Fibroblast of skin of back (primary cell): ENCODE measurements at regions not wholly inside any gene's neighbourhood (a gene's known extent, or its start where the extent isn't known, plus 50 kb on each side); places are given as distances from the start of the nearest gene placed in this dataset.

Experiments used
- DNase-seq: peaks from one replicate; pipeline ENCODE4 v3.0.0-alpha.2; 2013

DNA sequence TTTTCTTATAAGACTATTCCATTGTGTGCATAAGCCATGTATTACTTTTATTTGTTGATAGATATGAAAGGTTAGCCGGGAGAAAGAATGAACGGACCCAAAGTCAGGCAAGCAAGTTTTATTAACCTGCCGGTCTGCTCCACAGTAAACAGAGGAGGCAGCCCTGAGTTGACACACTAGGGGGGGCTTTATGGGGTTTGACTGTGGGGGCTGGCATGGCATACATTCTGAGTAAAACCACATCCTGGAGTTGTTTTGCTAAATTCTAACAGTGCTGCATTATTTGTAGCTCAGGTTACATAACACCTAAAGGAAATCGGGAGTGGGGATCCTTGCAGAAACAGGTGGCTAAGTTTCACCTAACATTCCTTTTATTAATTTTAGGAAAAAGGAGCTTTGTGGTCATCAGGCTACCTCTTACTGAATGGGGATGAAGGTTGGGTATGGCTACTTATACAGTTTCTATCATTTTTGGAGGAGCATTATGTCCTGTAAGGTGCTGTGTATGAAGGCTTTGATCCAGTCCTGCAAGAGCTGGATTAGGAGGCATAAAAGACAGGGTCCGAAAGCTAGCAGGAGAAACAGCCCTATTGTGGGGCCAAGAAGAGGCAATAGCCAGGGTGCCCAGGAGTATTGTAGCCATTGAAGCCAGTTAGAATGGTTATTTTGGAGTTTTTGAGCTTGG lies 107.4 kb upstream of the USP9Y start:
- no peak for DNase-seq

DNA sequence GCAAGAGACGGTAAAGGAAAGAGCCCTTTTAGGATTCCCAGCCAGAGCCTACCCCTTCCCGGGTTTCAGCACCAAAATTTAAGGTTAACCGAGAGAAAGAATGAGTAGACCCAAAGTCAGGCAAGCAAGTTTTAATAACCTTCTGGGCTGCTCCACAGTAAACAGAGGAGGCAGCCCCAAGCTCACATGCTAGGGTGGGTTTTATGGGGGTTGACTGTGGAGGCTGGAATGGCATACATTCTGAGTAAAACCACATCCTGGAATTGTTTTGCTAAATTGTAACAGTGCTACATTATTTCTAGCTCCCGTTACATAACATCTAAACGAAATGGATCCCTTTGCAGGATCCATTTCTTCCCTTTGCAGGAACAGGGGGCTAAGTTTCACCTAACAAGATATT lies 102.2 kb upstream of the USP9Y start:
- DNase-seq = peak; percentile 32

DNA sequence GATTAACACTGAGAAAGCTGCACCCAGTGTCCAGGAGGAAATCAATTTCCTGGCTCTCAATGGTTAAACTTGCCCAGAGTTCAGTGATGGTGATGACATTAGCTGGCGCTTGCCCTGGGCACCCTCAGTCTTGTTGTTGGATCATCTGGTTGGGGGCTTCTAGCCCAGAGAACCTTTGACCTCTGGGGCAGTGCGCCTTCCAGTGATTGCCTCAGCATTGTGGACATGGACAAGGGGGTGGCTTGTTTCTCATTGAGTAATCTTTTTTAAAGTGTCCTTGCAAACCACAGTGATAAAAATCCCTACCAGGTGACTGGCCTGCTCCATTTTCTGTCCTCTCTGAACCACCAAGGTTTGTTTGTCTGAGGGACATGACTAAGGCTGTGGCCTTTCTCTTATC lies 95.6 kb upstream of the USP9Y start:
- no peak for DNase-seq

DNA sequence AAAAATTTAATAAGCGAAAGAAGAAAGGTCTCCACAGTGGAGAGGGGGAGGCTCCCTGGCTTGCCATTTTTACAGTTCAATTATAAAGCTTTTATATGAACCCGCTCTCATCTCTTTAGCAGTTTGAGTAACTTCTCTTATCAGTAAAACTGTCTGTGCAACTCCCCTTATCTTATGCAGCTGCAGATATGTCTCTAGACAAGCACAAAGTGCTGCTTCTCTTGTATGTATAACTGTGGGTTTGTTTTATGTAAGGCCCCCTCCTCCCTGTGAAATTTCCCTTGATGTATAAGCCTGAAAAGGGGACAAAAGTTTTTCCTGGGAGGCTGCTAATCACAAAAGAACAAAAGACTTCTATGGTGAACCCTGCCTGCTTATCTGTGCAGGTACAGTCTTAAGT lies 90.2 kb upstream of the USP9Y start:
- DNase-seq = no peak

DNA sequence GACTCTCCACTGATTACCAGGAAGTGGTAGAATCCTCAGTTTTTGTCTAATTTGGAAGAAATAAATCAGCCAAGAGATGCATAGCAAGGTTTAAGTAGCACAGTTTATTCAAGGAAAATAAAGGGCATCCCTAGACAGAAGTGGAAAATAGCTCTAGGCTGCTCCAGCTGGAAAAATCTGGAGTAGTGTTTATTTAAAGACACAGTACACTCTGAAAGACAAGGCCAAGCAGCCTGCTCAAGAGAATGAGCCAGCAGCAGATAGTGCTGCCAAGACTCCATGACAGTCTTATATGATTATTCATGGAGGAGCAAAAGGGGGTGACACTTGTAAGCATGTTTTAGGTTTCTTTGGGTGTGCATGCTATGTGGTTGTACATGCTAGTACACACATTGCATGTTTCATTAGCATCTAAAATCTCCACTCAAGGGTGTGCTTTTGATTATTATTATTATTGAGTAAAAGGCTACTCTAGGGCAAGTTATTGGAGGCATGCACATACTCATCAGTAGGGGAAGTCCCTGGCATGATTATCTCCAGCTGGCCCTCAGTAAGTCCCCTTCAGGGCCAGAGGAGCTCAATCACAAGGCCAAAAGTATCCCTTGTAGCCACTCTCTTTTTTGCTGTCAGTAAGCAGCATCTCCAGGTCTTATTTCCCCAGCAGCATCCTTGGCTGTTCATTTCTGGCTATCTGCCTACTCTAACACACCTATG lies 85.1 kb upstream of the USP9Y start:
- DNase-seq = peak; percentile 7

DNA sequence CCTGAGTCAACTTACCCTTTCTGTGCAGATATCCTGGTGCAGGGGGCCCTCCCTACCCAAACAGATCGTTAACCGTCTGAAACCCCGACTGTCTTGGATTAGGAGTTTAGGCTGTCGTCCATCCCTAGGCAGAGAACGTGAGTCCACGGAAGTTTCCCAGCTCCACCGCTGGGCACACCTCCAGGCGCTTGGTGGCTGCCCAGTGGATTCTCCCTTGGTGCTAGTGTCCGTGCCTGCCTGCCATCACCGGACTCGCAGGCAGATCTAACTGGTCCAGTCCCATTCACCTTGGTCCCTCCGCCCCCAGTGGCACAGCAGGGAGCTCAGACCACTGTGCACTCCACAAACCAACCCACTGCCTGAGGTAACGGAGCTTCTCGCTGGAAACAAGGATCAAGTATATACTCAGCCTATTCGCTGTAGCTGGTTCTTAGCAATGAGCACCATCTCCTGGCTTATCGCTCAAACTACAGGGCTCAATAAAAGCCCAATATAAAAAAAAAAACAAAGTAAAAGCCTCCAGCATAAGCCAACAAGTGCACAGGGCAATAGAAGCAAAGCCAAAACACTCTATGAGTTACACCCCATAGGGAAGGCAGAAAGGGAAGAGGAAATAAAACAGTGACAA lies 79.5 kb upstream of the USP9Y start:
- DNase-seq = peak; percentile 41

DNA sequence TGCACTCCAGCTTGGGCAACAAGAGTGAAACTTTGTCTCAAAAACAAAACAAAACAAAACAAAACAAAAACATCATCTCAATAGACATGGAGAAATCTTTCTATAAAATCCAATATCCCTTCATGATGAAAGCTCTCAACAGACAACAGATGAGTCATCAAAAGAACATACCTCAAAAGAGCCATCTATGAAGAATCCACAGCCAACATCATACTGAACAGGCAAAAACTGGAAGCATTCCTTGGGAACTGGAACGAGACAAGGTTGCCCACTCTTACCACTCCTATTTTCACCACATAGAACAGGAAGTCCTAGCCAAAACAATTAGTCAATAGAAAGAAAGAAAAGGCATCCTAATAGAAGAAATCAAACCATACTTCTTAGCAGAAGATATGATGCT lies 77.8 kb upstream of the USP9Y start:
- no peak for DNase-seq

DNA sequence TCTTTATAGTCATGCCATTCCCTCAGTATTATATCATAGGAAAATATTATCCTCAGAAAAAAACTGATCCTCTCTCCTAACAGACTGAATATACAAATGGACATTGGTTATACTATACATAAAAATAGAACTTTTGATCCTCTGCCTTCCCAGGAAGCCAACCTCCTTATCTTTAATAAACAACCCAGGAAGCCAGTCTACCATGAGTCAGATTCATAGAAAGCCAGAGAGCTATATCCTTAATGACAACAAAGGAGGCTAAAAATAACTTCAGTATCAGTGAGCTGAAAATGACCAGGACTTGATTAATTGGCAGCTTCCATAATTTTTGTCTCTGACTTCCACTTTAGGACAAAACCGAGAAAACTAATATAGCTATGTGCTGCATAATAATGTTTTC lies 58.0 kb upstream of the USP9Y start:
- peak; percentile 75 for DNase-seq

DNA sequence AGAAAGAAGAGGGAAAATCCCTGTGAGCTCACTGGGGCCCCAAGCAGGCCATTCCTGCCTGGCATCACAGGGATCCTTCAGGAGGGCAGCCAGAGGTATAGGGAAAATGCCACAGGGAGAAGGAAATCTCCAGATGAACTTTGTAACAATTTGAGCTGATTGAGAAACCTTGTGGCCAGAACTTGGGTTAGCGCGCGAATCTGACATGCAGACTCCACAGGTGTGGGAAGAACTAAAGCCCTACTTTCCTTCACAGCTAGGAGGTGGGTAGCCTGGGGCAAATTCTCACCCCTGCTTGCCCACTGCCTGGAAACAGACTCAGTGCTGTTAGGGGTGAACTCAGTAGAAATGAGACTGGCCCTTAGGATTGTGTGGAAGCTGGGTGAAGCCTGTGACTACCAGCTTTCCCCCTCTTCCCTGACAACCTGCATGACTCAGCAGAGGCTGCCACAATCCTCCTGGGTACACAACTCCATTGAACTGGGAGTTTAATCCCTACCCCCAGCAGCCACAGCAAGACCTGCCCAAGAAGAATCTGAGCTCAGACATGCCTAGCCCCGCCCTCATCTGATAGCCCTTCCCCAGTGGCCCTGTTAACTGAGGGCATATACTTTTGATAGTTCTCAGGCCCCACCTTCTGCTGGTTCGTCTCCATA lies 57.2 kb upstream of the USP9Y start:
- peak; percentile 74 for DNase-seq

DNA sequence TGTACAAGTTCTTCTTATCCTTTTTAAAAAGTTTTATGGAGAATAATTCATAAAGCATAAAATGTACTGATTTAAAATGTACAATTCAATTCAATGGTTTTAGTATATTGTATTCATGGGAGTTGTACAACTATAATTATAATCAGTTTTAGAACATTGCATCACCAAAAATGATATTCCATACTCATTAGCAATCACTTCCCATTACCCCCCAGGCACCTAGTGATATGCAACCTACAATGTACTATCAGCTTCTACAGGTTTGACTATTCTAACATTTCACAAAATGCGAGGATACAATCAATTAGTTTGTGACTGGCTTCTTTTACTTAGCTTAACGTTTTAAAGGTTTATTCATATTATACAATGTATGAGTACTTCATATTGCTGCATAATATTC lies 49.9 kb upstream of the USP9Y start:
- DNase-seq = peak; percentile 8
